DMS53 treated with DMSO at 0.1 percent for 48 hours (cell line): ENCODE measurements at regions not wholly inside any gene's neighbourhood (a gene's known extent, or its start where the extent isn't known, plus 50 kb on each side); places are given as distances from the start of the nearest gene placed in this dataset.

Experiments used
- DNase-seq: peaks from one replicate; lab custom pipeline; 2025; ENCODE audit not compliant: unreplicated experiment; lab: John Stamatoyannopoulos, UW

- no peak for DNase-seq
These were observed 158.6 kb upstream of the CELF4 start for GRCh38 chr18:37724206-37724605.

DNA sequence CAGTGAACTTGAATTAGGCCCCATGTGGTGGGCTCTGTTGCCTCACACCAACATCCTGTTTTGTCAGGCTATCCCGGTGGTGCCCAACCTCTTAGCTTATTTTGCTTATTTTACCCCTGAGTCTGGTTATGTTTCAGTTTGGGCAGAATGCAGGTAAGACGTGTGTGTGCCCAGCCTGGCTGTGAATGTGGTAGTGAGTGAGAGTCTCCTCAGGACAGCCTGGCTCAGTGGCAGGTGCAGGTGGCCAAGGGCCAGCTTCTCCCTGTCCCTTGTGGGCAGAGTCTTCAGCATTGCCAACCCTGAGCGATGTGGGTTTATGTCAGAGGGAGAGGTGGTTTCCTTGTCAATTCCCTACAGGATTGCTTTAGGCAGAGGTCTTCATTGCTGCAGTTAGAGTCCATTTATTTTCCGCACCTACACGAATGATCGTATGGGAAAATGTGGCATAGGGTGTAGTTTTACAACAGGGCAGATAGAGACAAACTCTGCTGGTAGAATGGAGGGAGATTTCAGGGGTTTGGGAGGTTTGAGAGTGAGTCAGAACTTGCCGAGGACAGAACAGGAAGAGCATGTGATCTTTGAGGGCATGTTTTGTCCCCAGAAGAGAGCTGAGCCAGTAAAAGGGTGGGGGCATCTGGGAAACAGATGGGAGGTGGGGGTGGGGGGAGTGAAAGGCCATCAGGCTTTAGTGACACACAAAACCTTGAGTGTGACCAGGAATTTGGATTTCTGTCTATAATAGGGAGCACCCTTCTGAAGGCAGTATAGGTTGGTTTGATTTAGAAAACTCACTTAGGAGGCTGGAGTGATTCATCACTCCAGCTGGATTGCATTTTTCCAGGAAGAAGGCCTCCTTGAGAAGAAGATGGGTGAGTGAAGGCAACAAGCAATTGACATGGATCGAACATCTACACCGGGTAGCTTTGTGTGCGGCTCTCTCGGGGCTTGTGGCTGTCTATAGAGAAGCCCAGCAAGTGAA is 156.2 kb upstream of the CELF4 start:
- DNase-seq: no peak

GRCh38 chr18:37720663-37721062 is 155.1 kb upstream of the CELF4 start:
- no peak for DNase-seq

DNA sequence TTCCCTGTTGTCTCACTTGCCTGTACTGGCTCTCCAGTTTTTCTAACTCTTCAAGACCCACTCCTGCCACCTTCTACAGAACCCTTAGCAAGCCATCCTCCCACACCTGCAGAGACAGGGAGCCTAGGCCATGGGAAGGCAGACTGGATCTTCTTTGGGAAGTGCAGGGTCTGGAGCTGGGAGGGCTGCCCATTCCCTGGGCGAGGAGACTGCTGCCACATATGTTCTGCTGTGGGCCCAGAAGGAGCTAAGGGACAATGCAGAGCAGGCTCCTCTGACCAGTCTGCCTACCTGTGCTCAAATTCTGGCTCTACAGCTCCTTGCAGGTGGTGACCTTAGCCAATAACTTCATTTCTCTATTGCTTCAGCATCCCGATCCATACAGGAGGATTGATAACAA is 152.1 kb upstream of the CELF4 start:
- no peak for DNase-seq

DNA sequence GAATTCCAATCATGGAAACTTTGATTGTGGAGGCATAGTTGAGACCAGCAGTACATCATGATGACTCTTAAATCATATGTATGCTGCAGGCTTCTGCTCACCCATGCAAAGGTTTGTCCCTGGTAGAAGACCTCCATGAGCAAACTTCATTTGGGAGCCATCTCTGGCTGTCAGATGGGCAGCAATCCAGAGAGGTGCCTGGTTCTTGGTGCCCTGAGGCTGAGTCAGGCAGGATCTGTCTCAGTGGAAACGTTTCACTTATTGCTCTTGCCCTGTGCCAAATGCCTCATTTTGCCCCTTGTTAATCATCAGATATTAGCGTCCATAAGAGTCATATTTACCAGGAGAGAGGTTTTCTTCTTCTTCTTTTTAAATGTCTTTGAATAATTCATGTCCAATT is 151.5 kb upstream of the CELF4 start:
- no peak for DNase-seq

- DNase-seq: no peak
These were observed 150.6 kb upstream of the CELF4 start for GRCh38 chr18:37716106-37716735.

DNA sequence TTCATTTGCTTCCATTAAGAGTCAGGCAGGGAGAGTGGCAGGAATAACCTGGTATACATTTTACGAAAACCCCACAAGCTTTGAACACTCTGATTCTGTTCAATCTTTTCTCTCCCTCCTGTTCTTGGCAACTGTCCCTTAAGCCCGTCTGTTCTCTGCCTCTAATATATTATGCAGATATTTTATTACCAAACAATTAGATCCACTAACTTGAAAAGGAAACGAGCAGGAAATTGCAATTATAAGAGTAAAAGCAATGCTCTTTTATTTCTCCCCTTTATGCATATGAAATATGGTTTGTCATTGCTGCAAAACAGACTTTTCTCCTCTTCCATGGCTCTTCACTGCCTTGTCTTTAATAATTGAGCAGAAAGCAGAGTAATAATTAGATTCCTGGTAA is 149.1 kb upstream of the CELF4 start:
- DNase-seq: no peak

DNA sequence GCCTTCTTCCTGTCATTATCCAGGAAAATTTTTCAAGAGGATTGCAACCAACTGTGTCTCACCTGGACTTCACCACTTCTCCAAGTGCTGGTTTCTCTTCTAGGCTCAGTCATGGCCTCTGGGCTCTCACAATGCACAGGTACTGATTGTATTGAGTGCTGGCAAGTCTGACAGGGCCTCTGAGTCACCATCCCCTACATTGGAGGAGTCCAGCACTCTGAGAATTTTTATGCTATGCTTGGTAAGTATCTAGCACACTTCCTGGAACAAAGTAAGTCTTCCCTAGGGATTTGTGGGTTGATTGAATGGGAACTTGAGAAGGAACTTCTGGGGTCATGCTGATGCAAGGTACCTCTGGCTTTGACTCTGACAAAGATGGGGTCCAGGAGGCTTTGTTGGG is 147.2 kb upstream of the CELF4 start:
- DNase-seq: no peak

DNA sequence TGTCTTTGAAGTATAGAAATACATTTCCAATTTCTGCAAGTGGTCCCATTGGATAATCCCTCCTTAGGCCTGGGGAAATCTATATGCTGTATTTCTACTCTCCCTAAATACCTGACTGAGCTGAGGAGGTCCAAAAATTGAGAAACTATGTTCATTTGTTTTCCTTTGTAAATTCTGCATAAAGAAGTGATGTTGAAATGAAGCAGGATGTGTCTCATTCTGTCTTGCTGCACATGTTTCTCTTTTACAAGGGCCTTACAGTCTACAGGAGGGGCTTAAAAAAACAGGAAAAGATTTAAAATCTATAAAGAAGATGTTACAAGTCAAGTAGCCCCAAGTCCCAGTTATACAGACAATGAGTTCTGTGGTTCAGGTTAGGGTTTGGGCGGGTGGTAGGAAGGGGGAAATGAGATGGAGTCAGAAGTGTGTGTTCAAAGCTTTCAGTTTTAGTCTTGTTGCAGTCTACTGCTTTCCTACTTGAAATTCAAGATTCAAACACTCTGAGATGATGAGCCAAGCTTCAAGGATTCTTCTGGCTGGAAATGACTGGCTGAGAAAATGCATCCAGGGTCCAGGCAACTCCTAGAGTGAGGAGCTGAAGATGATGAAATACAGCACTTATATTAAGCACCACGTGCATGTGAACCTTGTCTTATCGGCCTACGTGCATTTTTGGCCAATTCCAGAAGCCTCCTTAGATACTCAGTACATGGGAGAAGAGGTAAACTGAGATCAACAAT is 146.3 kb upstream of the CELF4 start:
- DNase-seq: no peak

DNA sequence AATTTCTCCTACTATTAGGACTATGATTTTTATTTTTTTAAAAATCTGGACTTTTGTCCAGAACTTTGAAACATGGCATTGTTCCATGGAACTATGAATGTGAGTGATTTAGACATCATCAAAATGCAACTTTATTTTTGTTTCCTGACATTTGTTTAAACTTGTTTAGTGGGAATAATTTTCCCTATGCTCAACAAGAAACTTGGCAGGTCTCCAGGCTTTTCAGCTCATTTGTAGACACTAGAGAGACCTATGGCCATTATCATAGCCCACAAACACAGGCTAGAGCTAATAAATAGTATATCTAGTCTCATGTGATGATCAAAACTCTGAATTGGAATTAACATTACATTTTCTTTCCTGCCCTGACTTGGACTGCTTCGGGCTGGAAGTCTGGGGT is 145.1 kb upstream of the CELF4 start:
- DNase-seq: no peak

DNA sequence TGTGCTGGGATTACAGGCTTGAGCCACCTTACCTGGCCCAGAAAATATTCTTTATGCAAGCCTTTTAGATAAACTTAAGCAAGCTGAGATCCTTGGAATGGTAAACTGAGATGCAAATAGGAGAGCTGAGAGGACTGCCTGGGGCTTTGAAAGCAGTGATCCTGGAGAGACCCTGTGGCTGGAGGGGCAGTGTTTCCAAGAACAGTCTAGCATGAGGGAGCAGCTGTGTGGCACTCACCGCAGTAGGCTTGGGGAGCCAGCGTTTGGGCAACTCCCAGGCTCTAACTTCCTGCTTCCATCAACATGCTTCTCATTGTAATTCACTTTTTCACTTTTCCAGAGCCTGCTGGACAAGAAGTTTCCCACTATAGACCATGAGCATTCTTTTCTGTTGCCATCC is 144.1 kb upstream of the CELF4 start:
- DNase-seq: no peak

DNA sequence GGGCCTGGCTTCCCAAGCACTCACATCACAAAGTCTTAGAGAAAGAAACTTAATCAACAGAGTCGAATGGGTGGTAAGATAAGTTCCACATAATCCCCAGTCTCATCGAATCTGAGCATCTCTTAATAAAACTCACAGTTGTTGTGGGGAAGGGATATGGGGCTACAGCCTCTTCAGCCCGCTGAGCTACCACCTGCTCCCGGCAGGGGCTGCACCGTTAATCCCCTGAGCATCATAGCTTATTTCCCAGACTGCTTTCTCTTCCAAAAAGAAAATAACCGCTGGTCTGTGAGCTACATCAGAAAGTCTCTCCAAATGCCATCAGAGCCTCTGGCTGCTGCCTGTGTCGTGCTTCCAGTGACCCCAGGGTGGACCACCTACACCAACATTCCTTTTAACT is 139.4 kb upstream of the CELF4 start:
- no peak for DNase-seq

- DNase-seq: no peak
These were observed 137.2 kb upstream of the CELF4 start for GRCh38 chr18:37702841-37703240.

DNA sequence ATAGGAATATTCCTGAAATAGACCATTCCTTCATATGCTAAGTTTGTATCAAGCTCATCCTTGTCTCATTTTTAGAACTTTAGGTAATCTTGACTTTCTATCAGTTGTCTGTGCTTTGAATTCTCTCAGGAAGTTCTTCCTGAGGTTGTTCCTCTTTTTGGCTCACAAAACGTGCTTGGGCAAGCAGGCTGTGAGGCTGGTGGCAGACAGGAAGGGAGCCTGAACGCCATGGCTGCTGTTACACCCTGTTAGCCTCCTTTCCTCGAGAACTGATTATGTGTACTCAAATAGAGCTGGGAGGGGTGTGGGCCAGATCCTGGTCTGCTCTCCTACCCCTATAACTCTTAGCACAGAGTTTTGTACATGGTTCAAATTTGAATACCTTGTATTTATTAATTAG is 136.4 kb upstream of the CELF4 start:
- DNase-seq: no peak

- DNase-seq: no peak
These were observed 133.0 kb upstream of the CELF4 start for GRCh38 chr18:37698508-37699040.

DNA sequence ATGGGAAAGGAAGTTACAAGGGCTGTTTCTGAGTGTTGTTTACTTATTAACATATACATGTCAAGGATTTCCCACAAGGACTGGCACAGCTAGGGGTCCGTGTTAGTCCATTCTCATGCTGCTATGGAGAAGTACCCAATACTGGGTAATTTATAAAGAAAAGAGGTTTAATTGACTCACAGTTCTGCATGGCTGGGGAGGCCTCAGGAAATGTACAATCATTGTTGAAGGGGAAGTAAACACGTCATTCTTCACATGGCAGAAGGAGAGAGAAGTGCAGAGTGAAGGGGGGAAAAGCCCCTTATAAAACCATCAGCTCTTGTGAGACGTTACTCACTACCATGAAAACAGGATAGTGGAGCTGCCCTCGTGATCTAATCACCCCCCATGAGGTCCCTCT is 128.9 kb upstream of the CELF4 start:
- DNase-seq: no peak

DNA sequence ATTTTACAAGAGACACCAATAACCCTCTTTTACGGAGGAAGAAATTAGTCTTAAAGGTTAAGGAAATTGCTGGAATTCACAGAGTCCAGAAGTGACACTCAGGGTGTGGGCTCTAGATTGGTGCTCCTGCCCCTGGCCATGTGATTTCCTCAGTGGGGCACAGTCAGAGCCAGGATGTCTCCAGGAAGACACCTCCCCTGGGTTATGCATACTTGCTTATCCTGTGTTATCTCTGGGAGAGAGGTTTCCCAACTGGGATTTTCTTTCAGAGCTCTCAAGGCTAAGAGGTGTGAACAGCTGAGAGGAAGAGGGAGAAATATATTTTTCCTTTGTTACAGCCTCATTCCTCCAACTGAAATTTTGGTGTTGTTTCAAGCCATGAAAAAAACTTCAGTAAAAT is 125.6 kb upstream of the CELF4 start:
- no peak for DNase-seq

GRCh38 chr18:37689841-37690240 is 124.2 kb upstream of the CELF4 start:
- DNase-seq: no peak

DNA sequence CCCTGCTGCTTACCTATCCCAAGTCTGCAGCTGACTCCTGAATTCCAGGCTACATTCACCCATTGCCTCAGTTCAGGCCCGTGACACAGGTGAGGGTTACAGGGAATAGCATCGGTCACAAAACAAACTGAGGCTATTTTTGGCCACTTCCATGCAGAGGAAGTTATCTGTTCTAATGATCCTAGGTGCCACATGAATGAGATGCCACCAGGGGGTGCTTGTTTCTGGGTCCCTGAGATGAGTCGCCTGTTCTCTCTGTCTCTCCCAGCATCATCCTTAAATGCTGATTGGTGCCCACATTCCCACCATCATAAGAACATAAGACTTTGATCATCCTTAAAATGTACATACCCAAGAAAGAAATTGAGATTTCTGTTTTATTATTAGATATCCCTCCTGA is 119.0 kb upstream of the CELF4 start:
- no peak for DNase-seq

DNA sequence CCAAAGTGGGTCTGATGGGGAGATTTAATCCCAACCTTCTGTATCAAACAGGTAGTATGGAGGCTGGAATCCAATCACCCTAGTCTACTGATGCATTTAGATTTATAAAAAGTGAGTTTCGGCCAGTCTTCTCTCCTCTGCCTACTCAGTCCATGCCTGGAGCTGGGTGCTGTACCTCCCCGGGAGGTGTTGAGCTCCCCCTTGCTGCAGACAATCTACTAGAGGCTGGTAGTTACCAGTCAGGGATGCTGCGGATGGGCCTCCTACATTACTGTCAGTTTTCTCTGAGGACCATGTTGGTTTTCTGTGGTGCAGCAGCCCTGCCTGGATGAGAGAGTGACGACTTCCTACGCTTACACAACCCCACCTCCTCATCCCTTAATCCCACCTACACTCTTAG is 118.6 kb upstream of the CELF4 start:
- no peak for DNase-seq

DNA sequence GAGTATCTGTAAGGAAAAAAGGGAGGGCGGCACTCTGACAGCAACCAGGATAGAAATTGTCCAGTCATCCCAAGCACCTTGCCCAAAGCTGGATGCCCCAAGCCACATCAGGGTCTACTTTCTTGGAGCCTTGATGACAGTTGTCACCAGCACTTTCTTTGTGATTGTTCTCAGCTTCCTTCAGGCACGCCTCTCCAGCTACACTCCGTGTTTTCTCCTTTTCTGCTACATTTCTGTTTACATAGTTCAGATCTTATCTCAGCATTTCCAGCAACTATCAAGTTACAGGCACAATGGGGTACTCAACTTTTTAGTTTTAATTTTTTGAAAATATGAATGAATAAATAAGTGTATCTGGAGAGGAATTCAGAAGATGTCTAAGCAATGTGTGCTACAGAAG is 115.3 kb upstream of the CELF4 start:
- no peak for DNase-seq

- no peak for DNase-seq
These were observed 110.7 kb upstream of the CELF4 start for GRCh38 chr18:37676276-37676675.
